GM18951 (cell line): ENCODE measurements at regions not wholly inside any gene's neighbourhood (a gene's known extent, or its start where the extent isn't known, plus 50 kb on each side); places are given as distances from the start of the nearest gene placed in this dataset.

Experiments
- POLR2A ChIP-seq: IDR thresholded peaks from 4 replicates; pipeline ENCODE4 v1.6.1; 2011; ENCODE audit warnings: mild to moderate bottlenecking; ENCODE audit not compliant: insufficient read length, insufficient read depth; ENCODE audit errors: extremely low read depth
- in situ Hi-C: fragments of 300-500 bp; cut with MboI; formaldehyde crosslinking; loops from one replicate; pipeline ENCODE4 v1.12.0; 2022; ENCODE audit warnings: low sequenced_read_pairs, mixed read lengths, inconsistent platforms; ENCODE audit not compliant: unreplicated experiment

DNA sequence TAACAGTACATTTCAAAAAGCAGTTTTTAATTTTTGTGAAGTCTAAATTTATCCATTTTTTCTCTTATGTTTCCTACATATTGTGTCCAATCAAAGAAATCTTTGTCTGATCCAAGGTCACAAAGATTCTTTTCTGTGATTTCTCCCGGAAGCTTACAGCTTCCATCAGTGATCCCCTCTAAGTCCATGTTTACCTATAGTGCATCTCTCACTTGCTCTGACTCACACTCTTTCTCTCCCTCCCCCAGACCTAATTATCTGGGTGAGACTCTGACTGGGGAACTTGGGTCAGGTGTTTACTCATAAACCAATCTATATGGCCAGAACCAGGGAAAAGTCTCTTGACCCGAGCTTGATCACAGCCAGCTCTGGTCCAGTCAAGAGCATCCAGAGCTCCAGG lies 224.4 kb downstream of the SPTSSA start:
- no peak for TF ChIP-seq POLR2A
- in situ Hi-C loops = no loop called here

DNA sequence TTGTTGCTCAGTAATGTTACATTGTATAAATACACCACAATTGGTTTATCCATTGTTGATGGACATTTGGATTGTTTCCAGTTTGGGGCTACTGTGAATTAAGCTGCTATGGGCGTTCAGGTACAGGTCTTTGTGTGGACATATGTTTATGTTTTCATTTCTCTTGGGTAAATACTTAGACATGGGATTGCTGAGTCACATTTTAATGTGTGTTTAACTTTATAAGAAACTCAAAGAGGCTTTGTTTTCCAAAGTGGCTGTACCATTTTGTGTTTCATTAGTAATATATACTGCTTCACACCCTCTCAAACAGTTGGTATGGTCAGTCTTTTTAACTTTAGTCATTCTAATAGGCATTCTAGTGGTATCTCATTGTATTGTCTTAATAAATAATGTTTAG lies 225.0 kb downstream of the SPTSSA start:
- in situ Hi-C loops = no loop called here

DNA sequence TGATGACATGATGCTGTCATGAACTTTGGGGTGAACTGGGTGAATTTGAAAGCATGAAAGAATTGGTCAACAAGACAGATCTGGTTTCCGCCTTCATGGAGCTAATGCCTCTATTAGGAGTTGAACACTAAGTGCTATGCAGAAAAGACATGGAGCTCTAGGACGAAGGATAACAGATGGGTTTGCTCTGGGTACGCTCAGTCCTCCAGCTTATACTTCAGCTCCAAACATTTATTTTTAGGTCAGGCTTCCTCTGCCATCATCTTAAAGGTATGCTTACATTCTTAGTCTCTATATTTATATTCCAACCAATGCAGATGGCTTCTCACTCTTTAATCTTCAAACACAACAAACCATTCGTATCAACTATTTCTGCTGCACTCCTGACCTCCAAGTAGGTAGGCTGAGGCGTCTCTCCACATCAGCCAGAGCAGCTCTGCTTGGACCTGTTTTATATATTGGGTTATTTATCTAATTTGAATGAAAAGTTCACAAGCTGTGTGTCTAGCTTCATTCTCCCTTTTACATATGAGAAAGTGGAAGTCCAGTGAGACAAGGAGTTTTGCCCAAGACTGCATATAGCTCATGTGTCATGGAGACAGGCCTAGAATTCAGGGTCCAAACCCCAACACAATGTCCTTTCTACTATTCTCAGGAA lies 226.3 kb downstream of the SPTSSA start:
- no peak for TF ChIP-seq POLR2A

More for the DNA sequence above, 225.0 kb downstream of the SPTSSA start:
- TF ChIP-seq POLR2A = no peak

DNA sequence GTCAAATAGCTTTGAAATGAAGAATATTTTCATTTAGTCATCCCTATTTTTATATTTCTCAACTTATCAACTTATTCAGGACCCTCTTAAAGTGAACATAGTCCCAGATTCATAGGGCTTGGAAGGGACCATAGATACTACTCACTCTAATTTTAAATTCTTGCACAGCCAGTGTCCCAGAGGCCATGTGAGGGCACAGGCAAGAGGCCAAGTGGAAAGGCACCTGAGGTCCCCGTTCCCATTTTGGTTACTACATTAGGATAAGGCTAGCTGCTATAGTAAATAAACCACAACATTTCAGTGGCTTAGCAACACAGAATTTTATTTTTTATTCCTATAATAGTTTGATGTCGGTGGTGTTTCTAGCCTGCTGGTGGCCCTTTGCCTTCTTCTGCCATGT lies 227.8 kb downstream of the SPTSSA start:
- in situ Hi-C loops = no loop called here

More for the DNA sequence above, 226.3 kb downstream of the SPTSSA start:
- in situ Hi-C loops = no loop called here

DNA sequence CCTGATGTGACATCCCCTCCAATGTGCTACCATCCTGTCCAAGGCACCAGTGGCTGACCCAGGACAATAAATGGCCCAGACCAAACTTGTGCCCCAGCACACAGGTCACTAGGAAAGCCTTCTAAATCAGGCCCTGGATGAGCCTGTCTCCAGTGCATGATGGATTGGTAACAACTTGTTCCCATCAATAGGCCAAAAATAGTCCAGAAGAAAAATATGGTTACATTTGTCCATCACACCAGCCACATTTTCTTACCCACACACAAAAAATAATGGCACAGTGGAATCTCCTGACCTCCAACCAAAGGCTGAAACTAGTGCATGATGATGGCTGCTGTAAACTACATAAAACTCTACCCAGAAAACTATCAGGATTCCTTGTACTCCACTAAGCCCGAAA lies 228.4 kb downstream of the SPTSSA start:
- in situ Hi-C loops = no loop called here
- TF ChIP-seq POLR2A = no peak

More for the DNA sequence above, 227.8 kb downstream of the SPTSSA start:
- TF ChIP-seq POLR2A = no peak

DNA sequence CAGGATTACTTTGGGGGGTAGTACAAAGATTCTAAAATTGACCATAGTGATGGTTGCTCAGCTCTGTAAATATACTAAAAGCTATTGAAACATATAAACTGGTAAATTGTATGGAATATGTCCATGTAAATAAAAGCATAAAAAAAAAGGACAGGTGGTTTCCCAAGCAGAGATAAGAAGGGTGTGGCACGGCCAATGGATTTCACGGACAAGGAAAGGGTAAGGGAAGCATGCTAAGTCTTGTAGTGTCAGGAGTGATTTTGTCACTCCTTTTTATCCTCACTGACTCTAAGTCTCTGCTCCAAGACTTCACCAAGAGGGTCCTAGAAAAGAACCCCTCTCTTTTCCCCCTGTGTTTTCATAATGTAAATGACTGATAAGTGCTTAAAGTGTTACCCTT lies 229.2 kb downstream of the SPTSSA start:
- in situ Hi-C loops = no loop called here
- no peak for TF ChIP-seq POLR2A

DNA sequence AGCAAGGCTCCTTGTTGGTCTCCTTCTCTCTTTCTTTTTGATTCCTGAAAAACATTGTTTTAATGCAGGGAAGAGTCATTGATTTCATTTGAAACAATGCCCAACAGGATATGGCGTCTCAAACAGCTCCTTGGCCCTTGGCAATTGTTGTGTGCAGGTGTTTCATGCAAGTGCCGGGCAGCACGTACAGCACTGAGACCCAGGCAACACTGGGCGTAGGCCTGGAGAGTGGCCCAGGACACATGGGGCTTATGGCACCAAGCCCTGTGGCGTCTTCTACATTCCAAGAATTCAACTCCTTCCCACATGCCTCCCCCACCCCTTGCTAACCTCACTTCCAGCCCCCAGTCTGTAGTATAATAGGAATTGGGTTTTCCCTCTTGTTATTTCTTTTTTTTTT lies 230.4 kb downstream of the SPTSSA start:
- in situ Hi-C loops = no loop called here
- TF ChIP-seq POLR2A = no peak

DNA sequence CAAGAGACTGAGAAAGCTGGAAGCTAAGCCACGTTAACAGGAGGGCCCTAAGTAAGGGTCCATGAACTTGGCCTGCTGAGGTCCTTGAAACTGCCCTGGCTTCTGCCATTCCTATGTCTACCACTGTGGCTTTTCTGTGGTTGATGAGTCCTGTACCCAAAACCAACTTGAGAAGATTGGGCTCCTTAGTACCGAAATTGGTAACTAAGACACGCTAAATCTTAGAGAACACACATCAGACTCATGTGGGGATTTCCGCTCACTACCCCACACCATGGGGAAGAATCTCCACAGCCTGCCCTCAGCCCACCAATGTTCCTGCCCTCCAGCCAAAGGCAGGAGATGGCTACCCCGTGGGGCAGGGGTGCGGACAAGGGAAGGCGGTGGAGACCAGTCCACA lies 232.9 kb downstream of the SPTSSA start:
- no peak for TF ChIP-seq POLR2A
- in situ Hi-C loops = no loop called here

DNA sequence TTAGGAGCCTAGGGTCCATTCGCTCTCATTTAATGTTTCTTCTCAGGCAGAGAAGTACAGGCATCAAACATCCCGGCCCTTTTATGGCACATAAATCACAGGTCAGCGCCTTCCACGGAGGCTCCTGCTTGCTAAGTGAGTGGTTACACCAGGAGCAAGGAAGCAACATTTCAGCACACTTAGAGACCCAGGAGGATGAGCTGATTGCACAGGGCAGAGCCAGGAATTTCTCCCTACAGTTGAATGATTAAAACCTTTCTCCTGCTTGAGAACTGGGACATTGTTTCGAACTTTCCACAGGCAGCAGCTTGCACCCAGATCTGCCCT lies 233.4 kb downstream of the SPTSSA start:
- in situ Hi-C loops = no loop called here
- no peak for TF ChIP-seq POLR2A

DNA sequence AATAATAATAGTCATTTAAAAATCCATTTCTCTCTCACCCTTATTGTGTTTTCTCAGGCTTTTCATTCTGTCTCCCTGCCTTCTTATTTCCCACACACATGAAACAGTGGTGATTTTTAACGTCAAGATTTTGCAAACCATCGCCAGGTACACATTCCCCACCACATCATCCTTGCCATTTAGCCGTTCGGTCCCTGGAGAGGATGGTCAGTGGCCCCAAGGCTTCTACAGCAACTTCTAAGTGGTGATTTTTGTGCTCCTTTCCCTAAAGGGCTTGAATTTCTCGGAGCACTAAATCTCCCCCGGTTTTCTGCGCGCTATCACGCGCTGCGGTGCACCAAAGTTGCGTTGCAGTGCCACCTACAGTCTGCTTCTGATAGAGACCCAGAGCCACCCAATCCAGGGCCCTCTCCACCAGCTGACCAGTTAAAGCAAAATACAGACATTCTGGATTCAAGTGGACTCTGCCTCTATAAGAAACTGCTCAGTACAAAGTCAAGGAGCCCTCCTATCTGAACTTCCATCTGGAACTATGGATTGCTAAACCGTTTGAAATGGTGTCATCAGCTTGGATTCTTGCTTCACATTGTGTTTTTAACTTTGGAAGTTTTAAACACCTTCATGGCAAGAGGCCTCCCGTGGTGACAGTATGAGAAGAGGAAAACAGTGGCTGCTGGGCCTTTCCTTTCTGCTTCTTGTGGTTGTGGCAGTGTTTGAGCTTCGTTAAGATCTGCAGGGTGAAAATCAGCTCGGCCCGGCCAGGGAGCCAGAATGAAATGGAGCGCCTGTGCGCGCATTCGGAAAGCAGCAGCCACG lies 234.0 kb downstream of the SPTSSA start:
- in situ Hi-C loops = no loop called here
- no peak for TF ChIP-seq POLR2A

DNA sequence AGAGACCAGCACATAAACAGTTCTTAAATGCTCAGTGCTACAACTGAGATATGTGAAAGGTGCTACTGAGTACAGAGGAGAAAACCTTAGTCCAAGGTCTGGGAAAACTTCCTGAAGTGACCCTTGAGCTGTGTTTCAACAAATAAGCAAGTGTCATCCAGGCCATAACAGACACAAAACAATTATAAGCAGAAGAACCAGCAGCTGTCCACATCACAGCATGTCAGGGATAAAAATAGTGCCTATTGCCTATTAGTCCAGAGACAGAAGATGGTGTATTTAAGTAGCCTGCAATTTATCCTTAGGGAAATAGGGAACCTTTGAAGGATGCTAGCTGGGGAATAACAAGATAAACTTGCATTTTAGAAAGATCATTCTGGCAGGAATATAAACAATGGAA lies 237.8 kb downstream of the SPTSSA start:
- TF ChIP-seq POLR2A = no peak
- in situ Hi-C loops = no loop called here

DNA sequence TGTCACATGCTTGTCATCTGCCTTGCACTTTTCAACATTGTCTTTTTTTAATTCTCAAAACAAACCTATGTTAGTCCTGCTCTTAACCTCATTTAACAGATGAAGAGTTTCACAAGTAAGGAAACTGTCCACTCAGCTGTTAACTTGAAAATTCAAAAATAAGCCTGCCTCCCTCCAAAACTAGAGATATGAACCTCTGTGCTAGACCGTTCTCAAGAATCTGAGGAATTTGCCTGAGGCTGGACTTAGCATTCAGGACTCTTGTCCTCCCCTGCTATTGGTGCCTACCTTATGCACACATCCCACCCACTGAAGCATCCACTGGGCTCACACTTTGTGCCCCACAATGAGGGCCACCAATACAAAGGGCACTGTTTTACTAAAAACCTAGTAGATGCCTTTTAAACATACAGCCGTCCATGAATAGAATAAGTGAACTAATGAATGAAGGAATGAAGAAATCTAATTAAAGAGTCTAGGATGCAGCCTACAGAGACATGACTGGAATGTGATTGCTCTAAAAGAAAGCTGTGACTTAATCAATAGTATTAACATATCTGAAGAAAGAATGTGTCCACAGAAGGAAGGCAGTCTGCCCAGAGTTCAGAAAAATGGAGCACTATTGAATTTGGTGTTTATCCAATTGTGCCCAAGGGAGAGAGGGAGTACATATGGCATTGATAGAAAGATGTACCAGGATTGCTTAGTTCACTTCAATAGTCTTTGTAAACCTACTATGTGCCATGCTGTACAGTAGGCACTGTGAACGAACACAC lies 238.5 kb downstream of the SPTSSA start:
- in situ Hi-C loops = no loop called here
- TF ChIP-seq POLR2A = no peak

DNA sequence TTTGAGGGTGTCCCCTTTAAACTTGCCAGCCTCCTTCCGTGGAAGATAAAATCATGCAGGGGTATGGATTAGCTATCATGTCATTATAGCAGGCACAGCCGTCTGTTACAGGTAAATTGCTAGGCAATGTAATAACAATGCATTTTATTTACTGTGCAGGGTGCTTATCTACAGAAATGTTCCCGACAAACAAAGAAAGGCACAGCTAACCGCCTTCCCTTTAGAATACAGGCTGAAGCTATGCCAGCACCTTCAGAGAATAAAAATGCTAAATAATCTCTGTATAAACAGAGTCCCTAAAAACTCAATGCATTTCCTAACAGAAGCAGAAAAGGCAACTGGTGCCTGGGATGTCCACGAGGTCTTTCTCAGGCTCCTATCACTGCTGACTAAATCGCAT lies 239.2 kb downstream of the SPTSSA start:
- in situ Hi-C loops = no loop called here
- TF ChIP-seq POLR2A = no peak

DNA sequence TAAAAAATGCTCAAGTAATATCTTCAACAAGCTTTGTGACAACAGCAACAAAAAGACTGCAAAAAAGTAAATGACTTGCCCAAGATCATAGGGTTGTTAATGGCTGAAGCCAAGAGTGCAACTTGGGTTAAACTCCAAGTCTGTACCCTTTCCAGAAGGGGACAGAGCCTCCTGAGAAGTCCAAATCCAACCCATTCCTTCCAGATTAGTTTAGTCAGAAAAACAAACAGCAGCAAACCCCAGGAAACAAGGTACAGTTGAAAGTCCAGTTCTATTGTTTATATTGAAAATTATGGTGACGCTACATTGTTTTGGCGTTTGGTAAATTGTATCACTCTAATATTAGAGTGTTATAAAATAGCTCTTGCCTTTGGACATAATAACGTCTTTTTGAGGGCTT lies 239.9 kb downstream of the SPTSSA start:
- no peak for TF ChIP-seq POLR2A
- in situ Hi-C loops = no loop called here

DNA sequence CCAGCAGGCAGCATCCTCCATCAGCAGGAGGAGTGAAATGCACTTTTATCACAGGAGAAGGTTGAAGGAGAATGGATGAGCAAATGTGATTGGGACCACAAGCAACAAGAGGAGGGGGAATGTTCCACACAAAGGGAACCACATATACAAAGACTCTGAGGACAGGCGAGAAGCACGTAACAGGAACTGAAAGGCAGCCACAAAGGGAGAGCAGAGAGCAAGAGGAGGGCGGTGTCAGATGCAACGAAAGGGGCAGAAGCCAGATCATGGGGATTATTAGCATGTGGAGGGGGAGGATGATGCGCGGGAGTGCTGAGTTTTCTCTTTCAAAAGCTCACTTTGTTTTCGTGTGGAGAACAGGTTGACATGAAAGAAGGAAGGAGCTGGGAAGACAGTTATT lies 241.1 kb downstream of the SPTSSA start:
- no peak for TF ChIP-seq POLR2A
- in situ Hi-C loops = no loop called here
